ENCODE measurements at regions not wholly inside any gene's neighbourhood (a gene's known extent, or its start where the extent isn't known, plus 50 kb on each side); places are given as distances from the start of the nearest gene placed in this dataset.
"Not testable (repeated sequence)": the region's sequence is repeated elsewhere in the genome, so short reads cannot be mapped to it uniquely, and the experiment has no call there.

- no peak for DNase-seq
- intact Hi-C loops (cut with DNase I) = no loop called here
Measured at GRCh38 chr4:23979534-23979933, 89.7 kb upstream of the PPARGC1A start.

GRCh38 chr4:23978002-23978401, 88.2 kb upstream of the PPARGC1A start:
- DNase-seq = no peak
- intact Hi-C loops (cut with DNase I) = no loop called here

GRCh38 chr4:23976423-23976822, 86.6 kb upstream of the PPARGC1A start:
- no peak for DNase-seq
- intact Hi-C loops (cut with DNase I) = no loop called here

DNA sequence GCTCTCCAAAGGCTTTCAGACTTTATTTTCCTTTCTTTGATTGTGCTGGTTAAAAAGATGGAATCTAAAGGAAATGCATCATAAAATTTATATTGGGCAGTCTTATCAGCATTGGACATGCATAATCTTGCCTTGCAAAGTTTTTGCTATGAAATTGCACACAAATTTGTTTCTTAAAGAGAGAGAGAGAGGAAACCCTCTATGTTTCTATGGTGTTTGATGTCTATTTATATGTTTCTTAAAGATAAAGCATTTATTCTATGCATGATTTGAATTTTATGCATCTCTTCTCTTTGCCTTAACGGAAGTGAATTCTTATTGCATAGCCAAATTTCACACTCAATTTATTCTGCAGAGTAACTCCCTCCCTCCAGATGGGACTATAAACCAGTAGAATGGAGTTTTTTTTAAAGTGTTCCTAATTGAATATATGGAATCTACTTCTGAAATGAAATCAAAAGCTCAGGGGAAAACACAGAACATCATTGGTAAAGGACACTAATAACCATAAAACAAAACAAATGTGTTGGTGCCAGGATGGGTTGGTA, 83.5 kb upstream of the PPARGC1A start:
- intact Hi-C loops (cut with DNase I) = no loop called here
- DNase-seq = no peak

- no peak for DNase-seq
Measured at GRCh38 chr4:23972805-23973204, 83.0 kb upstream of the PPARGC1A start.

GRCh38 chr4:23972187-23972586, 82.3 kb upstream of the PPARGC1A start:
- intact Hi-C loops (cut with DNase I) = no loop called here
- no peak for DNase-seq

More at GRCh38 chr4:23972805-23973204, 83.0 kb upstream of the PPARGC1A start:
- intact Hi-C loops (cut with DNase I) = no loop called here

DNA sequence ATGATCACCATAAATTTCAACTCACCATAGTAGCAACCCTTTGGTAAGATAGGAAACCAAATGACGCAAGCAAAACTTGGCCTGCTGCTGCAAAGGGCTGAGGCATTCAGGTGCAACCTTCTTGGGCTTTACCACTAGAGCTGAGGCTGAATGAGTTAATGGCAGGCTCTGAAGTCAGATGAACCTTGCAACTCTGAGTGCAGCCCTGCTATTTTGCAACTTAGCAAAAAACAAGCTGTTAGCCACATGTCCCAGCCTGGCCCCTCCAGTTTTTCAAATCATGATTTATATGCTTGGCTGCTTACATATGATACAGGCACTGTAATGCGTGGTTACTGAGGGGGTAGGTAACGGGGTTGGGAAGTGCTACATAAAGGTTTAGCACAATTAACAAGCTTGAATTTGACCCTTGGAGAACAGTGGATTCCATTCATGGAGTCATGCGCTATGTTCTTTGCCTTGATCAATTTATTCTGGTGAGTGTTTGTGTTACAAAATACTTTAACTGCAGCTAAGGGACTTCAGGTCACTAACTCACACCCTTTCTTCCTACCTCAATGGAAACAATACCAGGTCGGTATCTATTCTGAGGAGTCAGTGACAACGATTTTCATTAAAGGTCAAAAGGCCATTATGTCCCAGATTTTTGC, 80.5 kb upstream of the PPARGC1A start:
- intact Hi-C loops (cut with DNase I) = no loop called here
- DNase-seq = no peak

DNA sequence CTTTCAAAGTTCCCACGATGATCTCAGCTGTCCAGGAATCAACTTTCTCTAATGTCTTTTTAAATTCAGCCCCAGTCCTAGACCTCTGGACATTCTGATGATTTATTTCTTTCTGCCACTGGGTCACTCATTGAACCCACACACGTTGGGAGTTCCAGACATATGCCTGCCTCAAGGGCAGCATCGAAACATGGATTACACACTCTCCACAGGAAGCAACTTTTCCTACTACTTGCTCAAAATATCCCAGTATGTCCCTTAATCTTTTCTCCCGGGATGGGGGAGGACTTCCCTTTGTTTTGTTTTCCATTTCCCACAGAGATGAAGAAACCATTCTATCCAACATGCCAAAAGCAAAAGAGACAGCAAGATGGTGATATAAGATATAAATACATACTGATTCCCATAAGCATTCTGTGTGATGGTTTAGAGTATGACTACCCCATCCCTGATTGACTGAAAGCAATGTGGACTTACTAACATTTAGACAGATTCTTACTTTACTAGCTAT, 79.8 kb upstream of the PPARGC1A start:
- intact Hi-C loops (cut with DNase I) = no loop called here
- DNase-seq = no peak

GRCh38 chr4:23967281-23967680, 77.4 kb upstream of the PPARGC1A start:
- intact Hi-C loops (cut with DNase I) = no loop called here
- peak in 1 of 10 donors; percentile 70 for DNase-seq

GRCh38 chr4:23966725-23967124, 76.9 kb upstream of the PPARGC1A start:
- no peak for DNase-seq
- intact Hi-C loops (cut with DNase I) = no loop called here

DNA sequence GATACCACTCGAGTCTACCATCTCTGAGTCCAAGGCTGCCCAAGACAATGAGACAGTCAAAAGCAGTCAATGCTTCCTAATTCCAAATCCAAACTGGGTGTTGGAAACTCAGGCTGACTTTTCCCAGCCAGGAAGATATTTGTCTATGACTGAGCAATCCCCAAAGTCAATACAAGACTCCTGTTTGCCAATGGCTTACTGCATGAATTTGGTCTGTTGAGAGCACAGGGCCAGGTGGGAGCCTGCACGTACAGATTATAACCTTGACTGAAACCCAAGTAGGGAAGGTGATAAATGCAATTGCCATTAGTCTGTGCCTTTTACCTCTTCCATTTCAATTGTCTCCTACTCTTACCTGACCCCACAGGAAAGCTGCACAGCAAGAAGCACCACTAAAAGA, 72.6 kb upstream of the PPARGC1A start:
- intact Hi-C loops (cut with DNase I) = no loop called here
- no peak for DNase-seq

GRCh38 chr4:23961395-23961794, 71.5 kb upstream of the PPARGC1A start:
- DNase-seq; intact Hi-C loops (cut with DNase I): not testable (repeated sequence)

GRCh38 chr4:23959396-23960148, 69.7 kb upstream of the PPARGC1A start:
- no peak for DNase-seq
- intact Hi-C loops (cut with DNase I) = no loop called here

GRCh38 chr4:23958749-23959148, 68.9 kb upstream of the PPARGC1A start:
- intact Hi-C loops (cut with DNase I) = no loop called here
- no peak for DNase-seq

DNA sequence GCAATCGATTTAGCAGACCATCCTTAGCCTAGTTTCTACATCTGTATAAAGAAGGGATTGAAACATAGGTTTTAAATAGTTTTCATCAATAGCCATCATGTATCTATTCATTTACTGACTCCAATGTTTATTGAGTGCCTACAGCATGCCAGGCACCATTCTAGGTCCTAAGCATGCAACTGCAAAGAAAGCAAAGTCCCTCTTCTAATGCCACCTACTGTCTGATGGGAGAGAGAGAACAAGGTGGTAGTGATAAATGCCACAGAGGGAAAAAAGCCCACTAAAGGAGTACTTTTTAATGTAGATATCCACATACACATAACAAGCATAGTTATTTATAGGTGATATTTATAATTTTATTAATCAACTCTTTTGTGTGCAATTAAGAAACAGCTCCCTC, 67.6 kb upstream of the PPARGC1A start:
- intact Hi-C loops (cut with DNase I) = no loop called here
- no peak for DNase-seq

DNA sequence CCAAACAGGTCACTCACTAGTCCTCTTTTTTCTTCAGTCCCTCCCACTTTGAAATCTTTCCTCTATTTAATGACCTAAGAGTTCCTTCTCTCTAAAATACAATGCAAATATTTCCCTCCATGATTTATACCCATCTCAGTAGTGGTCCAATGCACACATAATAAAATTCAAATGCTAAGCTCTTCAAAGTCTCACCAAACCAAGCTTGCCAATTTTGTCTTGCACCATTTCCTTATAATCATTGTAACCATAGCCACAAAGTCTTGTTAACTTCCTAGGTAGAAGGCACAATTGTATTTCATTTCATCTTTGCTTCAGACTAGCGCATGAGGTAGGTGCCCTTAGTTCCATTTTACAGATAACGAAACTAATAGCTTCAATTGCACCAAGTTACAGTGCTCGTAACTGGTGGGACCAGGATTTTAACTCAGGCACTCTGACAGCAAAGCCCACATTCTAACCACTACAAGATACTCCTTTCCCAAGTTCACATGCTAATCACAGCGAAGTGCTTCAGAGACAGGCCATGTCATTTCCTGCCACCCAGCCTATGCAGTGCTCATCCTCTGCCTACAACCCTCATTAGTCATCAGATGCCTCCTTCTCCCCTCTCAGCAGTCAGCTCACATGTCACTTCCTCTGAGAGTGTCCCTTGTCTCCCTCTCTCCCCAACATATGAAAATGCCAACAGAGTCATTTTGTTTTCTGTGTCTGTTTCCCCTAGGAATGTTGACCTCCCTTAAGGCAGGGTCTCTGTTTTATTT, 66.9 kb upstream of the PPARGC1A start:
- intact Hi-C loops (cut with DNase I) = no loop called here
- no peak for DNase-seq

- intact Hi-C loops (cut with DNase I) = no loop called here
Measured at GRCh38 chr4:23952258-23952657, 62.4 kb upstream of the PPARGC1A start.

GRCh38 chr4:23947826-23948225, 58.0 kb upstream of the PPARGC1A start:
- intact Hi-C loops (cut with DNase I) = no loop called here
- no peak for DNase-seq

More at GRCh38 chr4:23952258-23952657, 62.4 kb upstream of the PPARGC1A start:
- DNase-seq = no peak

DNA sequence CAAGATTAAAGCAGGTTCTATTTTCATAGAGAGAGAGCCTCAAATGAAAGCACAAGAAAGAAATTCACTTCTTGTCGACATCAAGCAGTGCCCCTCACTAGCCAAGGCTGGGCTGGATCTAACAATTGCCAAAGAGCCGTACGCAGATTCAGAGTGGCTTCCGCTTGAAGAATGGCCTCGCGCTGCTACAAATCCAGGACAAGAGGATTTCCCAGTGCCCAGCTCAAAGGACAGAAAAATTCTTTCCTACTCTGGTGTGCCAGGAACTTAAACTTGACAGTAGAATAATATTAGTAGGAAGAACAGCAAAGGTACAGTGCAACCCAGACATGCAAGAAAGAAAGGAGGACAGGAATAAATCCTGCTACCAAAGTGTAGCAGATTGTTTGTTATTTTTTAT, 56.5 kb upstream of the PPARGC1A start:
- intact Hi-C loops (cut with DNase I) = no loop called here

DNA sequence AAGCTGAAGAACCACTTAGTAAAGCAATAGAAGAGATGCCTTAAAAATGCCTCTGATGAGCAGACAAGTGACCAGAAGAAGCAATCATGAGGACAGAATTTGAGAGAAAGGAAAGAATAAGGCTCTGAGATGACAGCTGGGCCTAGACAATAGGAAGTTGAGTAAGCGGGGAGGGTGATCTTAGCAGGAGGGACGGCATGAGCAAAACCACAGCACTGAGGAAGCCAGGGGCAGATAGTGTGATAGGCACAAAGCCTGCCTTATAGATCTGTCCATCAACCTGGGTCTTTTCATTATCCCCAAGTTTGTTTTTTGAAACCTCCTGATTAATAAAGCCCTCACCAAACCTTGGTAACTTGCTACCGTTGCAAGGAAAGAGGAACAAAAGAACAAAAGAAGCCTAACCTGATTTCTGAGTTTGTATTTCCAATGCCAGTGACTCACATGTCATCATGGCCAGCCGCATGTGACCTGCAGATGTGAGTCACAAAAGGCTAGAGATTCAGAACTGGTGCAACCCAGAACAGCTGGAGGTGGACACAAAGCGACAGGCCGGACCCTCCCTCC, 55.7 kb upstream of the PPARGC1A start:
- no peak for DNase-seq

More for the DNA sequence above, 56.5 kb upstream of the PPARGC1A start:
- no peak for DNase-seq

GRCh38 chr4:23944556-23944955, 54.7 kb upstream of the PPARGC1A start:
- DNase-seq; intact Hi-C loops (cut with DNase I): not testable (repeated sequence)

More for the DNA sequence above, 55.7 kb upstream of the PPARGC1A start:
- intact Hi-C loops (cut with DNase I) = no loop called here

Data from posterior cingulate gyrus (tissue), 11 donors.